GM12801 (cell line): ENCODE measurements at regions not wholly inside any gene's neighbourhood (a gene's known extent, or its start where the extent isn't known, plus 50 kb on each side); places are given as distances from the start of the nearest gene placed in this dataset.

Source experiments
- CTCF ChIP-seq: IDR thresholded peaks from one replicate; pipeline ENCODE4 v1.5.1; 2011; ENCODE audit warnings: control low read depth; ENCODE audit not compliant: insufficient read length; ENCODE audit errors: extremely low read depth

- TF ChIP-seq CTCF: no peak
These were observed 430.0 kb upstream of the FAM98A start for GRCh38 chr2:34029073-34029472.

GRCh38 chr2:34025196-34025595 is 426.1 kb upstream of the FAM98A start:
- TF ChIP-seq CTCF: no peak

GRCh38 chr2:34012715-34013302 is 413.7 kb upstream of the FAM98A start:
- TF ChIP-seq CTCF: no peak

- TF ChIP-seq CTCF: no peak
These were observed 412.6 kb upstream of the FAM98A start for GRCh38 chr2:34011684-34012083.

- no peak for TF ChIP-seq CTCF
These were observed 406.8 kb upstream of the FAM98A start for GRCh38 chr2:34005901-34006300.

- no peak for TF ChIP-seq CTCF
These were observed 405.8 kb upstream of the FAM98A start for GRCh38 chr2:34004936-34005335.

GRCh38 chr2:34003795-34004194 is 404.7 kb upstream of the FAM98A start:
- TF ChIP-seq CTCF: no peak

GRCh38 chr2:34001557-34001956 is 402.5 kb upstream of the FAM98A start:
- no peak for TF ChIP-seq CTCF
